GM12878 (cell line): ENCODE measurements at regions not wholly inside any gene's neighbourhood (a gene's known extent, or its start where the extent isn't known, plus 50 kb on each side); places are given as distances from the start of the nearest gene placed in this dataset.

ENCODE experiments used
- ATAC-seq: fragments of 200-7000 bp; cut with Tn5 transposase; 3 replicates; pipeline ENCODE4 v1.9.1; 2020; ENCODE audit warnings: mild to moderate bottlenecking, moderate library complexity
- BruUV-seq: library from RNA; stranded (reverse); fragments of 400-500 nt; replicated peaks from 2 replicates; lab custom pipeline; 2021; lab: Mats Ljungman, UMichigan
- CTCF ChIA-PET: fragments of 300-600 bp; sonication (Branson Sonifier 250); formaldehyde crosslinking; extraction: SDS; loops from one replicate; lab custom pipeline; 2021; ENCODE audit warnings: inconsistent platforms; lab: Yijun Ruan, JAX
- POLR2A ChIA-PET: fragments of 350-600 bp; formaldehyde crosslinking; extraction: SDS; loops from one replicate; lab custom pipeline; 2021; ENCODE audit warnings: inconsistent platforms; lab: Charles Lee
- RAD21 ChIA-PET: fragments of 300-600 bp; sonication (Branson Sonifier 250); formaldehyde crosslinking; loops from one replicate; lab custom pipeline; 2023; ENCODE audit warnings: antibody characterized with exemption; ENCODE audit not compliant: unreplicated experiment; lab: Charles Lee
- SMC1A ChIA-PET: fragments of 300-600 bp; sonication (Branson Sonifier 250); formaldehyde crosslinking; loops from one replicate; lab custom pipeline; 2023; ENCODE audit not compliant: unreplicated experiment, uncharacterized antibody; lab: Charles Lee
- DNase-seq: peaks from one replicate; pipeline ENCODE4 v3.0.0-alpha.2; 2011; ENCODE audit warnings: low read depth, low spot score
- FAIRE-seq: peaks from 3 replicates; lab custom pipeline; 2011; peaks lifted over from hg19 to GRCh38; lab: Jason Lieb, UNC
- H2AFZ ChIP-seq: 2 replicates; pipeline ENCODE4 v1.6.0; 2011; ENCODE audit warnings: low read depth, low read length, control low read depth; ENCODE audit not compliant: control insufficient read depth
- H3K27ac ChIP-seq: 2 replicates; pipeline ENCODE4 v1.5.1; 2011; ENCODE audit warnings: control low read depth; ENCODE audit not compliant: control insufficient read depth, insufficient read depth
- H3K27me3 ChIP-seq, 2 experiments: replicated peaks in 1 of 2; 2 replicates each; pipeline versions ENCODE4 v1.6.0 to v1.6.1; 2011; ENCODE audit warnings: low read length in 1 of 2; ENCODE audit not compliant: control insufficient read depth in 2 of 2, insufficient read depth in 2 of 2
- H3K36me3 ChIP-seq, 2 experiments: 2 replicates each; pipeline ENCODE4 v1.5.1; 2011; ENCODE audit warnings: low read length in 1 of 2; ENCODE audit not compliant: control insufficient read depth in 2 of 2, insufficient read depth in 2 of 2
- H3K4me1 ChIP-seq: 2 replicates; pipeline ENCODE4 v1.6.1; 2011; ENCODE audit warnings: mild to moderate bottlenecking, low read length, moderate library complexity, mixed read lengths; ENCODE audit not compliant: control insufficient read depth, insufficient read depth
- H3K4me2 ChIP-seq: 2 replicates; pipeline ENCODE4 v1.6.0; 2011; ENCODE audit warnings: control low read depth; ENCODE audit not compliant: control insufficient read depth, insufficient read depth
- H3K4me3 ChIP-seq: fragments of 200-600 bp; sonication (generic); 2 replicates; pipeline ENCODE4 v1.5.1; 2016
- H3K79me2 ChIP-seq: 2 replicates; pipeline ENCODE4 v1.6.0; 2011; ENCODE audit warnings: low read length; ENCODE audit not compliant: control insufficient read depth, insufficient read depth
- H3K9ac ChIP-seq: 2 replicates; pipeline ENCODE4 v1.8.0; 2011; ENCODE audit warnings: low read length, control low read depth, mixed read lengths; ENCODE audit not compliant: control insufficient read depth, insufficient read depth
- H3K9me3 ChIP-seq: replicated peaks from 3 replicates; pipeline ENCODE4 v1.5.1; 2011; ENCODE audit warnings: mild to moderate bottlenecking, low read length; ENCODE audit not compliant: control insufficient read depth, insufficient read depth
- H4K20me1 ChIP-seq: 2 replicates; pipeline ENCODE4 v1.6.0; 2011; ENCODE audit not compliant: control insufficient read depth, insufficient read depth
- CBX5 ChIP-seq: sonication (generic); IDR thresholded peaks from 2 replicates; pipeline ENCODE4 v1.6.1; 2016; ENCODE audit warnings: low read depth, moderate library complexity, mild to moderate bottlenecking, inconsistent platforms
- EGR1 ChIP-seq, 2 experiments: IDR thresholded peaks; 1 replicate in 1 of 2; 2 replicates in 1 of 2; pipeline ENCODE4 v1.6.1; 2011 to 2012; ENCODE audit warnings: low read depth in 2 of 2, low read length in 2 of 2, borderline replicate concordance in 1 of 2, mild to moderate bottlenecking in 1 of 2, moderate library complexity in 1 of 2
- FOXK2 ChIP-seq: fragments of 450-650 bp; IDR thresholded peaks from 2 replicates; pipeline ENCODE4 v1.6.1; 2017; ENCODE audit warnings: mild to moderate bottlenecking, moderate library complexity
- IKZF1 ChIP-seq: fragments of 450-650 bp; conservative IDR thresholded peaks from 2 replicates; pipeline ENCODE4 v1.6.1; 2017; ENCODE audit warnings: antibody characterized with exemption, mild to moderate bottlenecking
- MXI1 ChIP-seq: fragments of 150-350 bp; IDR thresholded peaks from 2 replicates; pipeline ENCODE4 v1.6.1; 2011; ENCODE audit warnings: low read depth, mild to moderate bottlenecking, inconsistent platforms, low read length, improper control_type of control experiment
- MYC ChIP-seq: IDR thresholded peaks from 2 replicates; pipeline ENCODE4 v1.6.1; 2011; ENCODE audit warnings: mild to moderate bottlenecking, low read length, moderate library complexity, inconsistent platforms; ENCODE audit not compliant: insufficient read depth, insufficient replicate concordance, insufficient read length, severe bottlenecking
- POU2F2 ChIP-seq: IDR thresholded peaks from 3 replicates; pipeline ENCODE4 v1.6.1; 2011; ENCODE audit warnings: low read depth, mild to moderate bottlenecking, low read length, borderline replicate concordance
- RB1 ChIP-seq: fragments of 450-650 bp; formaldehyde crosslinking; IDR thresholded peaks from 2 replicates; pipeline ENCODE4 v1.6.1; 2017; ENCODE audit warnings: mild to moderate bottlenecking, borderline replicate concordance
- SMARCA5 ChIP-seq: fragments of 450-650 bp; IDR thresholded peaks from 2 replicates; pipeline ENCODE4 v1.6.1; 2017; ENCODE audit warnings: mild to moderate bottlenecking
- WRNIP1 ChIP-seq: IDR thresholded peaks from 2 replicates; pipeline ENCODE4 v1.6.1; 2011; ENCODE audit warnings: low read depth, low read length, improper control_type of control experiment, borderline replicate concordance
- WGBS: methylation state at CpG from one replicate; pipeline ENCODE4 v1.1.6; 2016; ENCODE audit warnings: low lambda C conversion rate; ENCODE audit not compliant: insufficient replicate concordance, insufficient coverage; ENCODE audit errors: missing lambda C conversion rate; 5-methylcytosine and 5-hydroxymethylcytosine counted together
- in situ Hi-C: fragments of 300-500 bp; cut with MboI; formaldehyde crosslinking; loops from 9 replicates; pipeline ENCODE4 v1.14.3; 2018; ENCODE audit warnings: mixed read lengths
- intact Hi-C: fragments of 100-400 bp; cut with micrococcal nuclease; formaldehyde crosslinking; loops from one replicate; pipeline ENCODE4 v1.14.2; 2022; ENCODE audit not compliant: unreplicated experiment
- TF ChIP-seq, protein P1 (sequence below): IDR thresholded peaks from 2 replicates; pipeline ENCODE4 v1.6.1; 2011; ENCODE audit warnings: low read depth, mild to moderate bottlenecking, low read length, moderate library complexity, borderline replicate concordance; ENCODE audit errors: extremely low read depth
- TF ChIP-seq, protein P2 (sequence below): fragments of 450-650 bp; IDR thresholded peaks from 2 replicates; pipeline ENCODE4 v1.6.1; 2017; ENCODE audit warnings: antibody characterized with exemption, mild to moderate bottlenecking, moderate library complexity

DNA sequence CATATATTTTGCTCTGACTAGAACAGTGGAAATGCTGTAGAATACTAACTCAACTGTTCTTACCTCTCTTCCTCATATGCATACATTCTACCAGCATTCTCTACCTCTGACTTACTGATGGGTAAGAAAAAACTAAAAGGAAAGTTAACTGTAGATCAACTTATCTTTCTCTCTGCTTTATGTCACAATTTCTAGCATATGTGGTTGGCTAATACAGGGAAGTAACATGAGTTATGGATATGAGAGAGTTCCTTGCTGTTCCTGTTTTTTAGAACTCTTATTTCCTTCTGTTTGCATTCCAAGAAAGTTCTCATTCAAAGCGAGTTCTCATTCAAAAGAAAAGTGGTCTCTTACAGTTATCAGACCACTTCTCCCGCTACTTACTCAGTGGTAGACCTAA, 226.8 kb upstream of the SGK1 start (continued):
- TF ChIP-seq RB1 (no peak), EGR1 (IDR thresholded peaks at IDR 0.05; ENCODE audit: borderline replicate concordance in 1 of 2, low read depth in 2 of 2, low read length in 2 of 2) (no peak), POU2F2 (no peak), FOXK2 (no peak), WRNIP1 (no peak)
- TF ChIP-seq, protein P1, sequence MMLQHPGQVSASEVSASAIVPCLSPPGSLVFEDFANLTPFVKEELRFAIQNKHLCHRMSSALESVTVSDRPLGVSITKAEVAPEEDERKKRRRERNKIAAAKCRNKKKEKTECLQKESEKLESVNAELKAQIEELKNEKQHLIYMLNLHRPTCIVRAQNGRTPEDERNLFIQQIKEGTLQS, result no peak

DNA sequence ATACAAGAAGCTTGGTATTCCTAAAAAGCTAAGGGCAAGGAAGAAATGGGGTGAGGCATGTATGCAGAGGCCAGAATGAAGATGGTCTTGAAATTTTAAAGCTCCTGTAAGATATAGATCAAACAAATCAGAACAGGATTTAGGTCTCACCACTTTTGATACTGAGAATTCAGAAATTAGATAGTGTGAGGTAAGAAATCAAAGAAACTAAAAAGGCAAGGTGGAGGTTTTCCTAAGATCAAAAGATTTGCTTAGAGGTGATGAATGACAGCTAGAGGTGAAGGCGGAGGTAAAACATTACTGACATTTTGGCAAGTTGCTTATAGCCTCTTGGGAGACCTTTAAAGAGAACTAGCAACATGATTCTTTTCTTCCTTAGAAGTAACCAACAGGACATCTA, 225.2 kb upstream of the SGK1 start:
- WGBS, result 28% methylated on average over 1 of the region's 1 CpG
- in situ Hi-C loops, result no loop called here
- Histone ChIP-seq H3K27me3 (peaks cover 0 to 2% of the 10 kb centered on the region in 2 experiments; a peak in 2 of 4 replicates), H3K27ac (no peak overlapping the region), H3K9me3 (no peaks in the 10 kb centered on the region), H3K36me3 (no peaks in the 10 kb centered on the region), H3K4me3 (no peak overlapping the region)
- BruUV-seq, result no TSS peak
- POLR2A ChIA-PET, result no interaction called here
- TF ChIP-seq, protein P1, result no peak
- TF ChIP-seq CBX5, result no peak
- TF ChIP-seq MXI1, result no peak
- TF ChIP-seq, protein P2, sequence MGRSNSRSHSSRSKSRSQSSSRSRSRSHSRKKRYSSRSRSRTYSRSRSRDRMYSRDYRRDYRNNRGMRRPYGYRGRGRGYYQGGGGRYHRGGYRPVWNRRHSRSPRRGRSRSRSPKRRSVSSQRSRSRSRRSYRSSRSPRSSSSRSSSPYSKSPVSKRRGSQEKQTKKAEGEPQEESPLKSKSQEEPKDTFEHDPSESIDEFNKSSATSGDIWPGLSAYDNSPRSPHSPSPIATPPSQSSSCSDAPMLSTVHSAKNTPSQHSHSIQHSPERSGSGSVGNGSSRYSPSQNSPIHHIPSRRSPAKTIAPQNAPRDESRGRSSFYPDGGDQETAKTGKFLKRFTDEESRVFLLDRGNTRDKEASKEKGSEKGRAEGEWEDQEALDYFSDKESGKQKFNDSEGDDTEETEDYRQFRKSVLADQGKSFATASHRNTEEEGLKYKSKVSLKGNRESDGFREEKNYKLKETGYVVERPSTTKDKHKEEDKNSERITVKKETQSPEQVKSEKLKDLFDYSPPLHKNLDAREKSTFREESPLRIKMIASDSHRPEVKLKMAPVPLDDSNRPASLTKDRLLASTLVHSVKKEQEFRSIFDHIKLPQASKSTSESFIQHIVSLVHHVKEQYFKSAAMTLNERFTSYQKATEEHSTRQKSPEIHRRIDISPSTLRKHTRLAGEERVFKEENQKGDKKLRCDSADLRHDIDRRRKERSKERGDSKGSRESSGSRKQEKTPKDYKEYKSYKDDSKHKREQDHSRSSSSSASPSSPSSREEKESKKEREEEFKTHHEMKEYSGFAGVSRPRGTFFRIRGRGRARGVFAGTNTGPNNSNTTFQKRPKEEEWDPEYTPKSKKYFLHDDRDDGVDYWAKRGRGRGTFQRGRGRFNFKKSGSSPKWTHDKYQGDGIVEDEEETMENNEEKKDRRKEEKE, result no peak
- no peak for TF ChIP-seq MYC
- no peak for TF ChIP-seq IKZF1
- TF ChIP-seq SMARCA5, result no peak
- TF ChIP-seq, all 136 proteins: peak for 0
- Histone ChIP-seq H3K9ac (no peak overlapping the region), H4K20me1 (no peaks in the 10 kb centered on the region), H3K4me2 (no peak overlapping the region), H3K4me1 (no peaks in the 10 kb centered on the region), H2AFZ (no peak overlapping the region), H3K79me2 (no peaks in the 10 kb centered on the region)
- no peak for ATAC-seq
- CTCF ChIA-PET, result no interaction called here
- intact Hi-C loops, result no loop called here
- no peak for FAIRE-seq
- RAD21 ChIA-PET, result no interaction called here
- SMC1A ChIA-PET, result no interaction called here
- DNase-seq, result no peak
